CD4-positive, alpha-beta T cell (primary cell): ENCODE measurements at regions not wholly inside any gene's neighbourhood (a gene's known extent, or its start where the extent isn't known, plus 50 kb on each side); places are given as distances from the start of the nearest gene placed in this dataset.

Source experiments
- ATAC-seq: fragments of 200-7000 bp; cut with Tn5 transposase; one replicate; pipeline ENCODE4 v1.10.0; 2022; ENCODE audit warnings: mild to moderate bottlenecking; ENCODE audit not compliant: poor library complexity
- CTCF ChIA-PET: fragments of 350-600 bp; sonication (Branson Sonifier 250); formaldehyde crosslinking; loops from one replicate; lab custom pipeline; 2021; ENCODE audit warnings: antibody characterized with exemption, inconsistent platforms; lab: Charles Lee
- POLR2A ChIA-PET: fragments of 350-600 bp; sonication (Branson Sonifier 250); formaldehyde crosslinking; loops from one replicate; lab custom pipeline; 2021; ENCODE audit warnings: antibody characterized with exemption, inconsistent platforms; lab: Charles Lee
- DNase-seq, 14 experiments: peaks; one replicate each; pipeline ENCODE4 v3.0.0-alpha.2; 2013 to 2020; ENCODE audit warnings: mixed read lengths in 2 of 14
- H3K27ac ChIP-seq, 2 donors: one replicate each; pipeline versions ENCODE4 v1.5.1 to v1.7.0; 2013; ENCODE audit warnings: low read length in 2 of 2, low read depth in 1 of 2, mild to moderate bottlenecking in 1 of 2
- H3K27me3 ChIP-seq, 2 experiments: 1 replicate in 1 of 2; 2 replicates in 1 of 2; pipeline versions ENCODE4 v1.6.1 to v1.7.0; 2013; ENCODE audit warnings: low read length in 2 of 2, control low read depth in 1 of 2, mild to moderate bottlenecking in 1 of 2, moderate library complexity in 1 of 2; ENCODE audit not compliant: insufficient read depth in 2 of 2, control insufficient read depth in 1 of 2
- H3K36me3 ChIP-seq: one replicate; pipeline ENCODE4 v1.6.1; 2013; ENCODE audit warnings: low read length, control low read depth; ENCODE audit not compliant: insufficient read depth
- H3K4me1 ChIP-seq: one replicate; pipeline ENCODE4 v1.6.1; 2013; ENCODE audit warnings: low read length, control low read depth; ENCODE audit not compliant: insufficient read depth
- H3K4me3 ChIP-seq: one replicate; pipeline ENCODE4 v1.5.1; 2013; ENCODE audit warnings: mild to moderate bottlenecking, low read length, moderate library complexity
- H3K9me3 ChIP-seq, 2 experiments: 1 replicate in 1 of 2; 2 replicates in 1 of 2; pipeline versions ENCODE4 v1.6.1 to v1.7.0; 2013; ENCODE audit warnings: low read length in 2 of 2, mild to moderate bottlenecking in 2 of 2, control low read depth in 1 of 2, moderate library complexity in 1 of 2; ENCODE audit not compliant: control insufficient read depth in 1 of 2, insufficient read depth in 1 of 2
- H3K27ac Mint-ChIP-seq: one replicate; pipeline ENCODE4 v1.8.0; 2020; ENCODE audit warnings: mixed read lengths
- H3K27me3 Mint-ChIP-seq: one replicate; pipeline ENCODE4 v1.8.0; 2021; ENCODE audit warnings: mixed read lengths
- H3K36me3 Mint-ChIP-seq: one replicate; pipeline ENCODE4 v1.8.0; 2021; ENCODE audit warnings: low read depth, mixed read lengths
- H3K4me1 Mint-ChIP-seq: one replicate; pipeline ENCODE4 v1.8.0; 2021; ENCODE audit warnings: low read depth, mixed read lengths
- H3K4me3 Mint-ChIP-seq: one replicate; pipeline ENCODE4 v1.8.0; 2020; ENCODE audit warnings: mild to moderate bottlenecking, mixed read lengths
- H3K9me3 Mint-ChIP-seq: one replicate; pipeline ENCODE4 v1.8.0; 2020; ENCODE audit warnings: mixed read lengths
- intact Hi-C, 2 experiments: fragments of 100-400 bp; cut with DNase I in 1 of 2; cut with micrococcal nuclease in 1 of 2; formaldehyde crosslinking; loops; one replicate each; pipeline versions ENCODE4 v1.15.1 to v1.9.0; 2023 to 2025; cut with DNase I, micrococcal nuclease
- TF ChIP-seq, protein P1 (sequence below): fragments of 200-600 bp; IDR thresholded peaks from one replicate; pipeline ENCODE4 v1.8.0; 2022; ENCODE audit warnings: antibody characterized with exemption, mild to moderate bottlenecking

DNA sequence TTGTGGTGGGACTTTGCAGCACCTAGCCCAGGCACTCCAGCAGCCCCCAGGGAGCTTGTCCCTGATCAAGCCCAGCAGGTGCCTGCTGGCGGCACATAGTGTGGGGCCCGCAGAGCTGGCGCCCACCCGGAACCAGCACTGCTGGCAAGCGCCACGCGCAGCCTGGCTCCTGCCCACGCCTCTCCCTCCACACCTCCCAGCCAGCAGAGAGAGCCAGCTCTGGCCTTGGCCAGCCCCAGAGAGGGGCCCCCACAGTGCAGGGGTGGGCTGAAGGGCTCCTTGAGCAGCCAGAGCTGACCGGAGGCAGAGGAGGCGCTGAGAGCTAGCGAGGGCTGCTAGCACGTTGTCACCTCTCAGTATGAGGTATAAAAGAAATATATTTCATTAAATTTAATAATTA is 716.5 kb upstream of the MAP3K7 start:
- Mint-ChIP-seq H3K27me3 (no peaks in the 10 kb centered on the region), H3K36me3 (no peaks in the 10 kb centered on the region), H3K9me3 (peaks cover 13% of the 10 kb centered on the region), H3K4me3 (no peak overlapping the region), H3K27ac (no peak overlapping the region), H3K4me1 (no peaks in the 10 kb centered on the region)
- Histone ChIP-seq H3K4me3 (no peak overlapping the region), H3K4me1 (no peaks in the 10 kb centered on the region), H3K27me3 (no peaks in the 10 kb centered on the region), H3K36me3 (no peaks in the 10 kb centered on the region), H3K9me3 (peaks cover 0 to 6% of the 10 kb centered on the region in 2 experiments), H3K27ac (no peak overlapping the region)
- intact Hi-C loops: no loop called here
- TF ChIP-seq, protein P1, sequence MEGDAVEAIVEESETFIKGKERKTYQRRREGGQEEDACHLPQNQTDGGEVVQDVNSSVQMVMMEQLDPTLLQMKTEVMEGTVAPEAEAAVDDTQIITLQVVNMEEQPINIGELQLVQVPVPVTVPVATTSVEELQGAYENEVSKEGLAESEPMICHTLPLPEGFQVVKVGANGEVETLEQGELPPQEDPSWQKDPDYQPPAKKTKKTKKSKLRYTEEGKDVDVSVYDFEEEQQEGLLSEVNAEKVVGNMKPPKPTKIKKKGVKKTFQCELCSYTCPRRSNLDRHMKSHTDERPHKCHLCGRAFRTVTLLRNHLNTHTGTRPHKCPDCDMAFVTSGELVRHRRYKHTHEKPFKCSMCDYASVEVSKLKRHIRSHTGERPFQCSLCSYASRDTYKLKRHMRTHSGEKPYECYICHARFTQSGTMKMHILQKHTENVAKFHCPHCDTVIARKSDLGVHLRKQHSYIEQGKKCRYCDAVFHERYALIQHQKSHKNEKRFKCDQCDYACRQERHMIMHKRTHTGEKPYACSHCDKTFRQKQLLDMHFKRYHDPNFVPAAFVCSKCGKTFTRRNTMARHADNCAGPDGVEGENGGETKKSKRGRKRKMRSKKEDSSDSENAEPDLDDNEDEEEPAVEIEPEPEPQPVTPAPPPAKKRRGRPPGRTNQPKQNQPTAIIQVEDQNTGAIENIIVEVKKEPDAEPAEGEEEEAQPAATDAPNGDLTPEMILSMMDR: no peak
- ATAC-seq (no peak), DNase-seq (no peak)
- ChIA-PET POLR2A (no interaction called here), CTCF (no interaction called here)

DNA sequence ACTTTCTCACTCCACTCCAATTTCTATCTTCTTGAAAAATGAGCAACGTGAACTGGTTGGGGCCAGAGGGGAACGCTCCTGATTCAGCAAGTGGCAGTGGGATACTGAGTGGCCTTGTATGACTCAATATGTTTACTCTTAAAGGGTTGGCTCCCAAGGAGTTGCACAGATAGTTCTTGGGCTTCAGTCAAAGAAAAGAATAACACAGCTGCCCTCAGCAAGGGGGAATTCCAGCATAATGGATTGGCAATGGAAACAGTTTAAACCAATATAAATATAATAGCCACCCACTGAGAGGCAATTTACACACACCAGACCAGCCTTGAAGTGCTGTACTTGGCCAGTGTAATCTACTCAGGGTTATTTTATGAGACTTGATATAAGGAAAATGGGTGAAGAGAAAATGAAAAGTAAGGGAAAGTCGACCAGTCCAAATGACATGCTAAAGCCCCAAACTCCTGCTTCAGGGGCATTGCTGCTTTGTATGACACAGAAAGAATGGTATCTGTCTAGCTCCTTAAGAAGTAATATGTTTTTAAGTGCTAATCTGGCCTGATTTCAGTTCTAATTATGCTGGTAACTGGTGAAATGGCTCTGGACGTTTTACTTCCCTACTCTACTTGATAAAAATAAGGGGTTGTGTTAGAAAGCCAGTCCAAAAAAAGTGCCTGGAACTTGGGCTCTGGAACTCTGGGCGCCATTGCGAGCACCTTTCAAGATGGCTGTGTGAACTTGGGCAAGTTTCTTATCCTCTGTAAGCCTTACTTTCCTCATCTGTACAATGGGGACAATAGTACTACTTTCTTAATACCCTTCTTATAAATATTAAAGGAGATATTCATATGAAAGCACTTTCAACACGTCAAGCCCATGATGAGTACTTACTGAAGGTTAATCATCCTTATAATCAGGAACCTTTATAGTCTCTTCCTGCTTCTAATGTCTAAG is 712.9 kb upstream of the MAP3K7 start:
- DNase-seq: no peak
- Histone ChIP-seq H3K27me3 (no peaks in the 10 kb centered on the region), H3K36me3 (no peaks in the 10 kb centered on the region), H3K9me3 (peaks cover 0 to 6% of the 10 kb centered on the region in 2 experiments), H3K4me1 (no peaks in the 10 kb centered on the region), H3K27ac (no peak overlapping the region), H3K4me3 (no peak overlapping the region)
- Mint-ChIP-seq H3K4me3 (no peak overlapping the region), H3K4me1 (no peaks in the 10 kb centered on the region), H3K27me3 (no peaks in the 10 kb centered on the region), H3K27ac (no peak overlapping the region), H3K36me3 (no peaks in the 10 kb centered on the region), H3K9me3 (peaks cover 5% of the 10 kb centered on the region)
- intact Hi-C loops: no loop called here
- no peak for ATAC-seq
- TF ChIP-seq, protein P1: no peak
- ChIA-PET CTCF (no interaction called here), POLR2A (interaction anchor here (0.7 kb wide), 1 partner anchor 128 kb away, joined by 3 read pairs; no protein-coding TSS in a partner anchor)

DNA sequence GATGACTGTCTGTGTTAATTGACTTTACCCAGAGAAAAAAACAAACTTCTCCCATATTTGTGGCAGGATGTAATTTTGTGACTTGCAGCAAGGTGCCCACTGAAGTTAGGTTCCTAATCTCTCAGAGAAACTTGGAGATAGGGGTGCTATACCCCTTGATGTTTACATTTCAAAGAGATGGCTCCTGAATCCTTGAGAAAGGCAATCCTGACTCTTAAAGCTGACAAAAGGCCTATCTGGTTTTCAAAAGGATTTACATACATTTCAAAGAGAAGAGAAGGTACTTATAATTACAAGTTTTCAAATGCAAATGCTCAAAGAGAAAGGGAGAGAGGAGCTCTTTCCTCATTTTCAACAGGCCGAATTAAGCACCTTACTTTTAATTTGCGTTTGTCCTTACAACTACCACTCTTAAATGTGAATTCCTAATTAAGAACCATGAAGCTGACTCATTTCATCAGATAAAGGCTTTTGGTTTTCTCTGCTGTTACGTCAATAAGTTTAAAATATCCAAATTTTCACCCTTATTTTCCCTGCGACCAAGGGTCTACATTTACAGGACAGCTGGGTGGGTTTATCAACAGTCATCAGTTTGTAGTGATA is 711.8 kb upstream of the MAP3K7 start:
- H3K27ac ChIP-seq: no peak overlapping the region
- no peak for ATAC-seq

More for the DNA sequence above, 711.8 kb upstream of the MAP3K7 start:
- ChIA-PET CTCF (no interaction called here), POLR2A (no interaction called here)
- Mint-ChIP-seq H3K36me3 (no peaks in the 10 kb centered on the region), H3K4me1 (no peaks in the 10 kb centered on the region), H3K27ac (no peak overlapping the region), H3K9me3 (peaks cover 5% of the 10 kb centered on the region), H3K27me3 (no peaks in the 10 kb centered on the region), H3K4me3 (no peak overlapping the region)
- DNase-seq: no peak
- Histone ChIP-seq H3K9me3 (peaks cover 0 to 6% of the 10 kb centered on the region in 2 experiments), H3K4me1 (no peaks in the 10 kb centered on the region), H3K27me3 (no peaks in the 10 kb centered on the region), H3K4me3 (no peak overlapping the region), H3K36me3 (no peaks in the 10 kb centered on the region)
- intact Hi-C loops: no loop called here
- TF ChIP-seq, protein P1: no peak
